Trophoblast cell (in vitro differentiated cells and primary cell): ENCODE measurements at regions not wholly inside any gene's neighbourhood (a gene's known extent, or its start where the extent isn't known, plus 50 kb on each side); places are given as distances from the start of the nearest gene placed in this dataset.
A peak's percentile ranks its signal among the peaks of the same experiment; 100 is the strongest.

Experiments
- DNase-seq, 2 donors: peaks; one replicate each; pipeline ENCODE4 v3.0.0-alpha.2; 2016
- H2AFZ ChIP-seq: 2 replicates; pipeline ENCODE4 v1.6.1; 2013; ENCODE audit warnings: low read length, moderate library complexity, mild to moderate bottlenecking; ENCODE audit not compliant: insufficient read depth, poor library complexity
- H2AK5ac ChIP-seq: 2 replicates; pipeline ENCODE4 v1.6.1; 2013; ENCODE audit warnings: mild to moderate bottlenecking, low read length
- H2BK120ac ChIP-seq: 2 replicates; pipeline ENCODE4 v1.6.1; 2013; ENCODE audit warnings: low read length, mild to moderate bottlenecking, moderate library complexity; ENCODE audit not compliant: insufficient read depth, poor library complexity
- H2BK12ac ChIP-seq: 2 replicates; pipeline ENCODE4 v1.6.1; 2013; ENCODE audit warnings: mild to moderate bottlenecking, low read length, moderate library complexity
- H2BK5ac ChIP-seq: 2 replicates; pipeline ENCODE4 v1.6.1; 2013; ENCODE audit warnings: low read length, low read depth, moderate library complexity, mild to moderate bottlenecking; ENCODE audit not compliant: poor library complexity
- H3K14ac ChIP-seq: 2 replicates; pipeline ENCODE4 v1.6.1; 2013; ENCODE audit warnings: mild to moderate bottlenecking, low read length
- H3K18ac ChIP-seq: 2 replicates; pipeline ENCODE4 v1.6.1; 2013; ENCODE audit warnings: mild to moderate bottlenecking, low read length
- H3K23ac ChIP-seq: 2 replicates; pipeline ENCODE4 v1.6.1; 2013; ENCODE audit warnings: low read length
- H3K27ac ChIP-seq: 2 replicates; pipeline ENCODE4 v1.5.1; 2013; ENCODE audit warnings: low read depth, mild to moderate bottlenecking, inconsistent platforms, low read length, moderate library complexity
- H3K27me3 ChIP-seq: 2 replicates; pipeline ENCODE4 v1.6.1; 2013; ENCODE audit warnings: inconsistent platforms, mild to moderate bottlenecking, low read length, moderate library complexity; ENCODE audit not compliant: insufficient read depth
- H3K36me3 ChIP-seq, 2 experiments: 1 replicate in 1 of 2; 2 replicates in 1 of 2; pipeline ENCODE4 v1.6.1; 2013; ENCODE audit warnings: low read length in 2 of 2, mild to moderate bottlenecking in 2 of 2, moderate library complexity in 1 of 2; ENCODE audit not compliant: insufficient read depth in 2 of 2, control insufficient read depth in 1 of 2
- H3K4ac ChIP-seq: 2 replicates; pipeline ENCODE4 v1.6.1; 2013; ENCODE audit warnings: low read depth, mild to moderate bottlenecking, low read length, moderate library complexity
- H3K4me1 ChIP-seq, 2 experiments: 1 replicate in 1 of 2; 2 replicates in 1 of 2; pipeline ENCODE4 v1.6.1; 2013; ENCODE audit warnings: low read length in 2 of 2, mild to moderate bottlenecking in 2 of 2, moderate library complexity in 1 of 2; ENCODE audit not compliant: insufficient read depth in 2 of 2, control insufficient read depth in 1 of 2
- H3K4me2 ChIP-seq: 2 replicates; pipeline ENCODE4 v1.6.1; 2013; ENCODE audit warnings: inconsistent platforms, mild to moderate bottlenecking, low read length, moderate library complexity
- H3K4me3 ChIP-seq: 2 replicates; pipeline ENCODE4 v1.5.1; 2013; ENCODE audit warnings: mild to moderate bottlenecking, low read depth, low read length, inconsistent platforms
- H3K79me1 ChIP-seq: one replicate; pipeline ENCODE4 v1.6.1; 2013; ENCODE audit warnings: low read length
- H3K79me2 ChIP-seq: 2 replicates; pipeline ENCODE4 v1.6.1; 2013; ENCODE audit warnings: low read length, mild to moderate bottlenecking; ENCODE audit not compliant: control insufficient read depth, insufficient read depth, poor library complexity
- H3K9ac ChIP-seq: 2 replicates; pipeline ENCODE4 v1.6.1; 2013; ENCODE audit warnings: mild to moderate bottlenecking, low read length
- H3K9me3 ChIP-seq: 2 replicates; pipeline ENCODE4 v1.6.1; 2013; ENCODE audit warnings: low read depth, mild to moderate bottlenecking, control low read depth, inconsistent platforms, low read length; ENCODE audit not compliant: insufficient read depth
- H4K12ac ChIP-seq: 2 replicates; pipeline ENCODE4 v1.6.1; 2013; ENCODE audit warnings: low read depth, mild to moderate bottlenecking, low read length, moderate library complexity
- H4K8ac ChIP-seq: 2 replicates; pipeline ENCODE4 v1.6.1; 2013; ENCODE audit warnings: low read depth, mild to moderate bottlenecking, low read length, moderate library complexity
- H4K91ac ChIP-seq: one replicate; pipeline ENCODE4 v1.6.1; 2013; ENCODE audit warnings: low read depth, mild to moderate bottlenecking, low read length, moderate library complexity
- WGBS: extraction: QIAGEN DNeasy Blood & Tissue Kit; methylation state at CpG from one replicate; pipeline ENCODE4 v1.1.7; 2013; ENCODE audit warnings: missing lambda C conversion rate; ENCODE audit not compliant: insufficient read length, insufficient coverage; ENCODE audit errors: extremely low coverage; 5-methylcytosine and 5-hydroxymethylcytosine counted together

GRCh38 chr9:95763983-95764382 lies 111.5 kb upstream of the ERCC6L2 start:
- no peak overlapping the region for H3K27ac ChIP-seq
- peaks cover 7 to 8% of the 10 kb centered on the region in 2 experiments for H3K4me1 ChIP-seq
- no peak overlapping the region for H3K14ac ChIP-seq
- no CpG with 5 or more reads among the region's 2 CpGs for WGBS
- no peak overlapping the region for H3K23ac ChIP-seq
- H3K36me3 ChIP-seq = no peaks in the 10 kb centered on the region
- H2BK120ac ChIP-seq = no peak overlapping the region
- H3K9ac ChIP-seq = no peak overlapping the region
- H2BK12ac ChIP-seq = peak overlapping the region; percentile 67
- H3K4me3 ChIP-seq = no peak overlapping the region
- no peak for DNase-seq
- H2AFZ ChIP-seq = no peak overlapping the region
- no peak overlapping the region for H3K18ac ChIP-seq
- H3K79me1 ChIP-seq = peaks cover 6% of the 10 kb centered on the region
- H2AK5ac ChIP-seq = no peak overlapping the region
- no peak overlapping the region for H4K12ac ChIP-seq
- no peaks in the 10 kb centered on the region for H3K79me2 ChIP-seq
- no peaks in the 10 kb centered on the region for H3K9me3 ChIP-seq
- H3K4me2 ChIP-seq = no peak overlapping the region
- H4K91ac ChIP-seq = no peak overlapping the region
- H2BK5ac ChIP-seq = no peak overlapping the region
- no peaks in the 10 kb centered on the region for H3K27me3 ChIP-seq
- no peak overlapping the region for H3K4ac ChIP-seq
- H4K8ac ChIP-seq = no peak overlapping the region

GRCh38 chr9:95763006-95763405 lies 112.5 kb upstream of the ERCC6L2 start:
- H3K9ac ChIP-seq = no peak overlapping the region
- H4K8ac ChIP-seq = no peak overlapping the region
- DNase-seq = no peak
- no peak overlapping the region for H2BK12ac ChIP-seq
- H3K18ac ChIP-seq = no peak overlapping the region
- H3K27ac ChIP-seq = no peak overlapping the region
- H2AK5ac ChIP-seq = no peak overlapping the region
- peaks cover 7 to 8% of the 10 kb centered on the region in 2 experiments for H3K4me1 ChIP-seq
- no peak overlapping the region for H3K4ac ChIP-seq
- peaks cover 6% of the 10 kb centered on the region for H3K79me1 ChIP-seq
- H3K79me2 ChIP-seq = no peaks in the 10 kb centered on the region
- no peak overlapping the region for H2AFZ ChIP-seq
- no peaks in the 10 kb centered on the region for H3K27me3 ChIP-seq
- no peaks in the 10 kb centered on the region for H3K9me3 ChIP-seq
- H3K23ac ChIP-seq = no peak overlapping the region
- H2BK120ac ChIP-seq = no peak overlapping the region
- H3K4me3 ChIP-seq = no peak overlapping the region
- no peak overlapping the region for H2BK5ac ChIP-seq
- no peak overlapping the region for H4K12ac ChIP-seq
- H3K4me2 ChIP-seq = no peak overlapping the region
- no peak overlapping the region for H4K91ac ChIP-seq
- no peaks in the 10 kb centered on the region for H3K36me3 ChIP-seq
- H3K14ac ChIP-seq = no peak overlapping the region
- WGBS = no CpG with 5 or more reads among the region's 3 CpGs

- Histone ChIP-seq H4K91ac (no peak overlapping the region), H3K14ac (no peak overlapping the region), H3K4me3 (no peak overlapping the region), H3K9me3 (no peaks in the 10 kb centered on the region), H3K36me3 (no peaks in the 10 kb centered on the region), H2BK5ac (no peak overlapping the region), H2BK12ac (no peak overlapping the region), H3K27me3 (no peaks in the 10 kb centered on the region), H3K27ac (no peak overlapping the region), H3K4me1 (peaks cover 7 to 8% of the 10 kb centered on the region in 2 experiments), H2AK5ac (no peak overlapping the region), H2AFZ (no peak overlapping the region), H4K12ac (no peak overlapping the region), H3K4ac (no peak overlapping the region), H4K8ac (no peak overlapping the region), H3K79me1 (peaks cover 6% of the 10 kb centered on the region), H3K4me2 (no peak overlapping the region), H3K18ac (no peak overlapping the region), H3K23ac (no peak overlapping the region), H3K79me2 (no peaks in the 10 kb centered on the region), H2BK120ac (no peak overlapping the region), H3K9ac (no peak overlapping the region)
- DNase-seq = no peak
- WGBS = no CpG with 5 or more reads among the region's 6 CpGs
These were observed 113.2 kb upstream of the ERCC6L2 start for GRCh38 chr9:95762322-95762721.

DNA sequence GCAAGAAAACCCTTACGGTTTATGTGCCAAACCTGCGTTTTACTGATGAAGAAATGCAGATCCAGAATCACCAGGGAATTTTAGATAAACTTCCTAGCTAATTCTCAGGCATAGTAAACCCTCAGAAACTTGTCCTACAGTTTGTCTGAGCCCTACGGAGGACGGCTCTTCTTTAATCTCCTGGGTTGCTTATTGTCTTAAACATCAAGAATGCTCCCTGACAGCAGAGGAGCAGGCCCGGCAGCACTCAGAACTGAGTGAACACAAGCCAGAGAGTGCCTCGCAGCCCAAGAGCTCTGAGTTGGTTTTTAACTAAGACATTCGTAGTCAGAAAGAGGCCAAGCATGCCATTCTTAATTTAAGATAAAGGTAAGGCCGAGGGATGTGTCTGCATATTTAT lies 114.7 kb upstream of the ERCC6L2 start:
- Histone ChIP-seq H2BK120ac (no peak overlapping the region), H3K79me1 (peaks cover 3% of the 10 kb centered on the region), H2AFZ (no peak overlapping the region), H4K12ac (no peak overlapping the region), H3K4me2 (no peak overlapping the region), H3K79me2 (no peaks in the 10 kb centered on the region), H3K27ac (no peak overlapping the region), H3K9me3 (no peaks in the 10 kb centered on the region), H3K23ac (no peak overlapping the region), H2AK5ac (no peak overlapping the region), H3K27me3 (no peaks in the 10 kb centered on the region), H3K14ac (no peak overlapping the region), H3K9ac (no peak overlapping the region), H4K8ac (no peak overlapping the region), H3K4ac (no peak overlapping the region), H3K4me1 (peaks cover 7 to 8% of the 10 kb centered on the region in 2 experiments), H4K91ac (no peak overlapping the region), H2BK12ac (no peak overlapping the region), H2BK5ac (no peak overlapping the region), H3K4me3 (no peak overlapping the region), H3K18ac (no peak overlapping the region), H3K36me3 (no peaks in the 10 kb centered on the region)
- no peak for DNase-seq
- whole genome bisulfite sequencing = no CpG with 5 or more reads among the region's 8 CpGs
